GM12878 (cell line): ENCODE measurements at regions not wholly inside any gene's neighbourhood (a gene's known extent, or its start where the extent isn't known, plus 50 kb on each side); places are given as distances from the start of the nearest gene placed in this dataset.

ENCODE experiments used
- ATF2 ChIP-seq: IDR thresholded peaks from 2 replicates; pipeline ENCODE4 v1.6.1; 2012; ENCODE audit warnings: low read length, inconsistent platforms
- CTCF ChIP-seq, 3 experiments: IDR thresholded peaks in 2 of 3; conservative IDR thresholded peaks in 1 of 3; 2 replicates each; pipeline ENCODE4 v1.5.1; 2011; ENCODE audit warnings: low read depth in 3 of 3, low read length in 3 of 3, mild to moderate bottlenecking in 3 of 3, control low read depth in 2 of 3, moderate library complexity in 2 of 3, inconsistent platforms in 1 of 3, mixed read lengths in 1 of 3; ENCODE audit not compliant: control insufficient read depth in 2 of 3, insufficient read depth in 1 of 3; ENCODE audit errors: extremely low read depth in 1 of 3
- EGR1 ChIP-seq, 2 experiments: IDR thresholded peaks; 1 replicate in 1 of 2; 2 replicates in 1 of 2; pipeline ENCODE4 v1.6.1; 2011 to 2012; ENCODE audit warnings: low read depth in 2 of 2, low read length in 2 of 2, borderline replicate concordance in 1 of 2, mild to moderate bottlenecking in 1 of 2, moderate library complexity in 1 of 2
- EP300 ChIP-seq, 2 experiments: fragments of 150-350 bp in 1 of 2; IDR thresholded peaks; 2 replicates each; pipeline ENCODE4 v1.6.1; 2011 to 2012; ENCODE audit warnings: low read depth in 2 of 2, low read length in 2 of 2, borderline replicate concordance in 1 of 2, improper control_type of control experiment in 1 of 2, inconsistent platforms in 1 of 2; ENCODE audit not compliant: control insufficient read depth in 1 of 2
- FOS ChIP-seq: IDR thresholded peaks from 3 replicates; pipeline ENCODE4 v1.6.1; 2011; ENCODE audit warnings: borderline replicate concordance; ENCODE audit not compliant: insufficient read length; ENCODE audit errors: extremely low read depth
- IRF3 ChIP-seq: fragments of 450-650 bp; IDR thresholded peaks from 2 replicates; pipeline ENCODE4 v1.6.1; 2014; ENCODE audit warnings: mild to moderate bottlenecking
- MEF2B ChIP-seq: fragments of 450-650 bp; IDR thresholded peaks from 2 replicates; pipeline ENCODE4 v1.6.1; 2018; ENCODE audit warnings: mild to moderate bottlenecking, moderate library complexity; ENCODE audit not compliant: partially characterized antibody, poor library complexity, severe bottlenecking
- MTA2 ChIP-seq: fragments of 450-650 bp; IDR thresholded peaks from 2 replicates; pipeline ENCODE4 v1.6.1; 2016; ENCODE audit warnings: low read depth, mild to moderate bottlenecking, moderate library complexity
- NFXL1 ChIP-seq: fragments of 450-650 bp; IDR thresholded peaks from 2 replicates; pipeline ENCODE4 v1.6.1; 2017; ENCODE audit warnings: antibody characterized with exemption, mild to moderate bottlenecking, borderline replicate concordance
- NR2C2 ChIP-seq: IDR thresholded peaks from 2 replicates; pipeline ENCODE4 v1.6.1; 2011; ENCODE audit warnings: borderline replicate concordance, low read depth; ENCODE audit not compliant: control insufficient read depth, insufficient read length
- POLR2A ChIP-seq: IDR thresholded peaks from 2 replicates; pipeline ENCODE4 v1.6.1; 2011; ENCODE audit warnings: low read depth, mild to moderate bottlenecking, low read length
- RFX5 ChIP-seq: IDR thresholded peaks from 2 replicates; pipeline ENCODE4 v1.6.1; 2011; ENCODE audit warnings: low read depth, low read length, improper control_type of control experiment
- ZNF274 ChIP-seq: IDR thresholded peaks from one replicate; pipeline ENCODE4 v1.8.0; 2011; ENCODE audit not compliant: insufficient read length, insufficient read depth
- ZNF687 ChIP-seq: fragments of 450-650 bp; IDR thresholded peaks from 2 replicates; pipeline ENCODE4 v1.6.1; 2017; ENCODE audit warnings: mild to moderate bottlenecking, moderate library complexity

GRCh38 chr13:77425705-77426104 is 98.8 kb upstream of the MYCBP2 start:
- no peak for TF ChIP-seq ATF2
- no peak for TF ChIP-seq EP300 (IDR thresholded peaks at IDR 0.05; ENCODE audit: borderline replicate concordance in 1 of 2, control insufficient read depth in 1 of 2, low read depth in 2 of 2, low read length in 2 of 2)
- TF ChIP-seq POLR2A: no peak
- no peak for TF ChIP-seq MTA2
- TF ChIP-seq NR2C2: no peak
- TF ChIP-seq CTCF (IDR thresholded peaks at IDR 0.05 in 2 of 3, conservative IDR thresholded peaks at IDR 0.05 in 1 of 3; ENCODE audit: control insufficient read depth in 2 of 3, extremely low read depth in 1 of 3, insufficient read depth in 1 of 3, low read depth in 3 of 3, low read length in 3 of 3): no peak
- no peak for TF ChIP-seq RFX5
- no peak for TF ChIP-seq EGR1 (IDR thresholded peaks at IDR 0.05; ENCODE audit: borderline replicate concordance in 1 of 2, low read depth in 2 of 2, low read length in 2 of 2)
- TF ChIP-seq IRF3: no peak
- TF ChIP-seq FOS: no peak
- TF ChIP-seq NFXL1: no peak
- no peak for TF ChIP-seq ZNF274
- TF ChIP-seq ZNF687: no peak
- TF ChIP-seq MEF2B: no peak
